HG03139 (cell line): ENCODE measurements at regions not wholly inside any gene's neighbourhood (a gene's known extent, or its start where the extent isn't known, plus 50 kb on each side); places are given as distances from the start of the nearest gene placed in this dataset.

ENCODE experiments used
- ATAC-seq: cut with Tn5 transposase; IDR thresholded peaks from one replicate; pipeline ENCODE4 v1.9.1; 2021; ENCODE audit not compliant: unreplicated experiment

GRCh38 chr9:99573085-99573484 is 248.6 kb upstream of the NR4A3 start:
- ATAC-seq, result no peak

GRCh38 chr9:99573886-99574285 is 247.8 kb upstream of the NR4A3 start:
- ATAC-seq, result no peak

DNA sequence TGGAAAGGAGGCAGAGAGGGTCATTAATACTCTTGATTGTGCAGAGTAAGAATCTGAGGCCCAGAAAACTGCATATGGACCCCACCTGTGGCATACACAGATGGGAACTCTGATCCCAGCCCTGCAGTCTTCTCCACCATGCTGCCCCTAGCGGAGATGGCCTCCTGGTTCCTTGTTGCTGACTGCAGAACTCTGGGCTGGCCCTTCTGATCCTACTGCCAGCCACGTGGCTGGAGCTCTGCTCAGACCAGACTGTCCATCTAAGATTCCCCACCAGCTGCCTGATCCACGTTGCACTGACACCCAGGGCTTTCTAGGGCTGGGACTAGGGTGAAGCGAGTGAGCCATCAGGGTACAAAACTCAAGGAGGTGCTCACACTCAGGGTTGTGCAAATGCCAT is 245.7 kb upstream of the NR4A3 start:
- no peak for ATAC-seq

- no peak for ATAC-seq
These were observed 244.8 kb upstream of the NR4A3 start for GRCh38 chr9:99576876-99577275.

- ATAC-seq, result no peak
These were observed 244.3 kb upstream of the NR4A3 start for GRCh38 chr9:99577351-99577750.

GRCh38 chr9:99578666-99579065 is 243.0 kb upstream of the NR4A3 start:
- ATAC-seq, result no peak

GRCh38 chr9:99579964-99580363 is 241.7 kb upstream of the NR4A3 start:
- no peak for ATAC-seq

DNA sequence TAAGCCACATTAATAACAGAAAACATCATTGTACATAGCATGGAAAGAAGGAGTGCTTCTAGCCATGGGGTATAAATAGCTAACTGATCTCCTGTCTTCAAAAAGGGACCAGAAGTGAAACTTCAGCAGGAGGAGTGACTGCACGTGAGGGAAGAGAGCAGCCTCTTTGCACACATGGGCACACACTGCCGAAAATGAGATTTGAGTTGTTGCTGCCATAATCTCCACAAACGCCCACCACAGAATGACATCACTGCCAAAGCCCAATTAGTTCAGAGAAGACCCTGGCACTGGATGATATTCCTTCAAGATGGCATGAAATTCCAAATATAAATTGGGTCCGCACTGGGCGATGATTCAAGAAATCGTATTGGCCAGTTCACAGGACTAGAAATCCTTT is 238.9 kb upstream of the NR4A3 start:
- no peak for ATAC-seq

DNA sequence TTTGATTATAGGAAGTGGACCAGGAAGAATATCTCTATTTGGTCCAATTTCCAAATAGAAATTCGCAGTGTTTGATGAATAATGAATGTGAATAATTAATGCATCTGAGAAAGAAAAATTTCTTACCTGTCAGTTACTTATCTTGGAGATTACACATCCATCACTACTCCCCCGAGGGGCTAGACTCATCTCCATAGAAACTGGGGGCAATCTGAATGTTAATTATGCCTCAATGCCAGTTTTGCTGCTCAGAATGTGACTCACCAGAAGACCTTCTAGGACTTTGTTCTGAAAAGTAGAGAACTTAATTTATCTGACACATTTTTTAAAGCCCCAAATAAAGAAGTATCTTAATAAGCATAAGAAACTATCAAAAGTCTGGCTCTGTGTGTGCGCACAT is 233.4 kb upstream of the NR4A3 start:
- no peak for ATAC-seq

- ATAC-seq, result no peak
These were observed 232.9 kb upstream of the NR4A3 start for GRCh38 chr9:99588747-99589146.

DNA sequence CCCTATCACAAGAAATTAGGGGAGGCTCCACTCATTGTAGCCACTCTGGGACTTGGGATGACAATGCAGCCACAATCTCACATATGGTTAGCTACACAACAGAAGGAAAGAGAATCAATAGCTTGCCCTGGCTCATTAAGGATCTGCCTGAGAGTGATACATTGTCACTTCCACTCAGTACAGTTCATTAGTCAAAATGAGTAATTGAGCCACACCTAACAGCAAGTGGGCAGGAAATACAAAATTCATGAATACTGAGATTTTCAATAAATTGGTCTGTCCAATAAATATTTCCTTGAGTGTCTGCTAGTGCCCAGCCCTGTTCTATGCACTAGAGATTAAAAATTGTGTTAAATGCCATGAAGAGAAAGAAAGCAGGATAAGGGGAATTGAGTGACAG is 231.3 kb upstream of the NR4A3 start:
- ATAC-seq, result no peak

GRCh38 chr9:99590840-99591239 is 230.8 kb upstream of the NR4A3 start:
- ATAC-seq, result no peak

GRCh38 chr9:99591770-99592169 is 229.9 kb upstream of the NR4A3 start:
- no peak for ATAC-seq

DNA sequence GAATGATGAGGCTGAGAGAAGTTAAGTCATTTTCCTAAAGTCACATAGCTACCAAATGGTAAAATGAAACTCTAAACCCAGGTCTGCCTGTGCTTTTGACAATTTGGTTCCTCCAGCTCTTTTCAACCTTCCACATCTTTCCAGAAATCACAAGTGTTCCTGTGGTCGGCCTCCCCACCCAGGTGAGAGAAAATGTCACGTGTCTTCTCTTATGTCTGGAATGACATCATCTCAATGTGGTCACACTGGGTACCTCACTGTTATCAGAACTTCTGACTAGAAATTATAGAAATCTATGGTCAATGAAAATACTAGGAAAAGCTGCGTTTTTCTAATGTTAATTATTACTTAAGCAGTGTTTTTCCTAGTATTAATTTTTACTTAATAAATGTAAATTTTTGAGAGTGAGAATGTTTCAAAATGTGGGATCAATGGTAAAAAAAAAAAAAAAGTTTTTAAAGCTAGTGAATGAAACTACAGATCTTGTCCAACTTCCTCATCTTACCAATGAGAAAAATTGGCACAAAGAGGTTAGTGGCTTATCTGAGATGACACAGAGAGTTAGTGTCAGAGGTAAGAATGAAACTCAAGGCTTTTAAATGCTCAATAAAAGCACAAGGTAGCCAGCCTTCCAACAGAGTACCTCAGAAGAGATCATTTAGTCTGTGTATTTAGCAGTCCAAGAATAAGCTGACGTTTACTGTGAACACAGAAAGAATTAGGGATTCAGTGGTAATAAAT is 228.7 kb upstream of the NR4A3 start:
- no peak for ATAC-seq

DNA sequence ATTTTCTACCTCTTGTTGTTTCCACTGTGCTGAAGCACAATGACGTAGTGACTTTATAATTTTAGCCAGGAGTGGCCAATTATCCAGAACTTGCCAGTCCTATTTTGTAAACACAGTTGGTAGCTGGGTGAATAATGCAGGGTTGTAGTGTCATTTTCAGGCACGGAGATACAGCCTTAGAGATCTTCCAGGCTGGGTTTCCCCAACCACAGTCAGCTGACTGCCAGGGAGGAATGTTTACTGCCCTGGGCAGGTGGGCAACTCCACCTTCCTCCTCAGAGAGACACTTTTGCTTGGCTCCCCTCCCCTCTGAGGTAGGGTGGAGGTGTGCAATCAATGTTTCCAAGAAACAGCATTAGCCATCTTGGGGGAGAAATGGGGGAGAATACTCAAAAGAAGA is 228.1 kb upstream of the NR4A3 start:
- ATAC-seq, result no peak

DNA sequence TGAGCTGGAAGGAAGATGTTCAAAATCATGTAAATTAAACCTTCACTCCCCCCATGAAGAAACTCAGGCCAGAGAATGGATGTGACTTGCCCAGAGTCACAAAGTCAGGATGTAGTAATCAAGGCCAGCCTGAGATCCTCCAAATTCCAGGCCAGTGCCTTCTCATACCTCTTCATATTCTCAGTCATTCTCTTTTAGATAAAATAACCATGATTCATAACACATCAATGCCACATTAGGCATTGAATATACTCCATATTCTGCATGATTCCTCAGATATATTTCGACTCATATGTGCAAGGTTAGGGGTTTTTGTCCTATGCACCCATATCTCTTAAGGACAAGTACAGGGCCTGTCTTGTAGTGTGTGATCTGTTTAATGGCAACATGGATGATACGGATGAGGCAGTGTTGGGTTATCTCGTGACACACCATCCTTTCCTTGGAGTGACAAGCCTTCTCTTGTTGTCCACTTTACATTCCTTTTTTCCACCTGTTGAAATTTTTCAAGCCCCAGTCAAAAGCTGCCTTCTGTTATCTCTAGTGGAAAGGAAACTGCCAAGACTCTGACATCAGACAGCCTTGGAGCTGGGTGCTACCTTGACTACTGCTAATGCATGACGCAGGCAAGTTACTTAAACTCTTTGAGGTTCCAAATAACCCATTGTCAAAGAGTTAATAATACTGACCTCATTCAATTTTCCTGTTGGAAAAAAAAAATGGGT is 227.5 kb upstream of the NR4A3 start:
- no peak for ATAC-seq

- peak; percentile 62 for ATAC-seq
These were observed 225.9 kb upstream of the NR4A3 start for GRCh38 chr9:99595796-99596195.

DNA sequence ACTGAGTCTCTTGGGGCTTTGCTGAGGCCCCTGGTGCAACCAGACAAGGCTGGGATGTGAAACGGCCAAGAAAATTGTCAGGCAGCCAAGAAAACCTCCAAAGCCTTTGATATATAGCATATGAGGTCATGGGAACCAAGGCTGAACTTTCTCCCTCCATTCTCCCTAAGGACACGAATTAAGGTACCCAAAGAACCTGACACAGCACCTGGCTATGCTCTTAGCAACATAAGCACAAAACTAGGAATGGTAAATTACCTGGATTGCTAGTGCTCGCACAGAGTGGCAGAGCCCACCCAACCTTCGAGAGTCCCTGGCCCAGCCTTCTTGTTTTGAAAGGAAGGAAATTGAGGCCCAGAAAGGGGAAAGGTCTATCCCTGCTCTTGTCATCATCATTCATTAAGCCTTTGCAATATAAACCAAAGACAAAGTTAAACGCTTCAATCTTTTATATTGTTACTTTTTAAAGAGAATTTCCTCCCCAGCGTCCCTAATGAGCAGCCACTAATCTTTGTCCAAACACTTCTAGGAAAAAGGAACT is 220.0 kb upstream of the NR4A3 start:
- no peak for ATAC-seq

GRCh38 chr9:99602854-99603253 is 218.8 kb upstream of the NR4A3 start:
- ATAC-seq, result no peak

DNA sequence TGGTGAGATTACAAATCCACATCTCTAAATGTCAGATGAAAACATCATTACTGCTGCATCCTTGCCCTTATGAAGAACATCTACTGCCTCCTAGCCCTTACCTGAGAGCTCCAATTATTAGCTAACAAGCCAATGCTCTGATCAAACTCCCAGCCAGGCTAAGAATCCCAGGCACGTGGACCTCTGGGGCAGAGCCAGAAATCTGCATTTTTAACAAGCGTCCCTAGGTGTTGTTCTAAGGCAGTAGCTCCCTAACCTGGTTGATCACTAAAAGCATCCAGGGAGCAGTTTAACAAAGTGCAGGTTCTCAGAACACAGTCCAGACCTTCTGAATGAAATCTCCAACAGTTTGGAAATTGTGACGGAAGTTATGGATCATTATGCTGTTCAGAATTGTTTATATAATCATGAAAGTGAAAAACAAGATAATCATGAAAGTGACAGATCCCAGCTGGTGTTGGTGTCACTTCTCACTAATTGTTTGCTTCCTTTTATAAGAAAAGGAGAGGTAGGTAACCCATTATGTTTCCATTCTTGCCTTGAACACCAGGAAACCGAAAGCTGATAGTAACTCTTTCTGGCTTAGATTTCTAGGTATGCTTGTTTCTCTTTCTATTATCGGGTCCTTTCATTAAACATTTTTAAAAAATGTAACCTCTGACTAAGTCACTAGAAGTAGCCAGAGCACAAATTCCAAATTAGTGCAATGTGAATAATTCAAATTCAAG is 216.5 kb upstream of the NR4A3 start:
- ATAC-seq, result no peak

DNA sequence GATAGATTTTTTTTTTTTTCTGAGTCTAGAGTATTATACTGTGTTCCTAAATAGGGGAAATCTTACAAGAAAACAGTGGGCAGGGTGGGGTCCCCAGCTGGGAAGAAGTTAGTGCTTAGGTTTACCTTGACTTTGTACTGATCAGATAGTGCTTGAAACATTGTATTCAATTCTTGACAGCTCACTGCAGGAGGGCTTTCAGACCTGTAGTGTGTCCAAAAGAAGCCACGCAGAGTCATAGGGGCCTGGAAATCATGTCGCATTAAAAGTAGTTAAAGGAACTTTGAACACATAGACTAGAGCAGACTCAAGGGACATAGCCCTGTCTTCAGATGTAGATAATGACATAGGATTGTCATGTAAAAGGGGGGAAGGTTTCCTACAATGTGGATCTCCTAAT is 215.4 kb upstream of the NR4A3 start:
- no peak for ATAC-seq

DNA sequence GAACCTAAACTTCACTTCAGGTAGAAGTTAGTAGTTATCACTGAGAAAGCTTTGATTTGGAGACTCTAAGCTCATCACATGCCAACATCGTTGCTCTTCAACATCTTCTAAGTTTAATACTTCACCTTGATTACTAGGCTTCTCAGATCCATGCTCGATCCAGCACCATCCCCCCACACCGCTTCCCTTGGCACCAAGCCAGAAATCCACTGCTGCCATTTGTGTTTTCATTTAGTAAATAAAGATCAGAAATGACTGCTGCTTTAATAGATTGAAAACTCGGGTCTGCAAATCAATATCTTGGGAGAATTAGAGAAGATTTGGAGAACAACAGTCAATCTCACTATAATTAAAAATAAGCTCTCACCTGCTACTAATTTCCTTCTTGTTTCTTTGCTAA is 214.7 kb upstream of the NR4A3 start:
- no peak for ATAC-seq
